DOHH2 (cell line): ENCODE measurements at regions not wholly inside any gene's neighbourhood (a gene's known extent, or its start where the extent isn't known, plus 50 kb on each side); places are given as distances from the start of the nearest gene placed in this dataset.
"Not testable (repeated sequence)": the region's sequence is repeated elsewhere in the genome, so short reads cannot be mapped to it uniquely, and the experiment has no call there.

ENCODE experiments used
- EZH2phosphoT487 ChIP-seq: fragments of 200-600 bp; sonication (generic); IDR thresholded peaks from 2 replicates; pipeline ENCODE4 v1.6.1; 2017; ENCODE audit warnings: borderline replicate concordance, mild to moderate bottlenecking, antibody characterized with exemption, low read length, moderate library complexity, mixed read lengths
- TF ChIP-seq, protein P1 (sequence below): fragments of 200-600 bp; sonication (generic); IDR thresholded peaks from one replicate; pipeline ENCODE4 v1.5.1; 2014; ENCODE audit warnings: antibody characterized with exemption, mild to moderate bottlenecking, low read depth, low read length; ENCODE audit not compliant: poor library complexity, severe bottlenecking

GRCh38 chr10:57321400-57321854 is 946.3 kb downstream of the IPMK start:
- TF ChIP-seq, protein P1, sequence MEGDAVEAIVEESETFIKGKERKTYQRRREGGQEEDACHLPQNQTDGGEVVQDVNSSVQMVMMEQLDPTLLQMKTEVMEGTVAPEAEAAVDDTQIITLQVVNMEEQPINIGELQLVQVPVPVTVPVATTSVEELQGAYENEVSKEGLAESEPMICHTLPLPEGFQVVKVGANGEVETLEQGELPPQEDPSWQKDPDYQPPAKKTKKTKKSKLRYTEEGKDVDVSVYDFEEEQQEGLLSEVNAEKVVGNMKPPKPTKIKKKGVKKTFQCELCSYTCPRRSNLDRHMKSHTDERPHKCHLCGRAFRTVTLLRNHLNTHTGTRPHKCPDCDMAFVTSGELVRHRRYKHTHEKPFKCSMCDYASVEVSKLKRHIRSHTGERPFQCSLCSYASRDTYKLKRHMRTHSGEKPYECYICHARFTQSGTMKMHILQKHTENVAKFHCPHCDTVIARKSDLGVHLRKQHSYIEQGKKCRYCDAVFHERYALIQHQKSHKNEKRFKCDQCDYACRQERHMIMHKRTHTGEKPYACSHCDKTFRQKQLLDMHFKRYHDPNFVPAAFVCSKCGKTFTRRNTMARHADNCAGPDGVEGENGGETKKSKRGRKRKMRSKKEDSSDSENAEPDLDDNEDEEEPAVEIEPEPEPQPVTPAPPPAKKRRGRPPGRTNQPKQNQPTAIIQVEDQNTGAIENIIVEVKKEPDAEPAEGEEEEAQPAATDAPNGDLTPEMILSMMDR, result not testable (repeated sequence)
- not testable (repeated sequence) for TF ChIP-seq EZH2phosphoT487
